ENCODE measurements at regions not wholly inside any gene's neighbourhood (a gene's known extent, or its start where the extent isn't known, plus 50 kb on each side); places are given as distances from the start of the nearest gene placed in this dataset.

DNA sequence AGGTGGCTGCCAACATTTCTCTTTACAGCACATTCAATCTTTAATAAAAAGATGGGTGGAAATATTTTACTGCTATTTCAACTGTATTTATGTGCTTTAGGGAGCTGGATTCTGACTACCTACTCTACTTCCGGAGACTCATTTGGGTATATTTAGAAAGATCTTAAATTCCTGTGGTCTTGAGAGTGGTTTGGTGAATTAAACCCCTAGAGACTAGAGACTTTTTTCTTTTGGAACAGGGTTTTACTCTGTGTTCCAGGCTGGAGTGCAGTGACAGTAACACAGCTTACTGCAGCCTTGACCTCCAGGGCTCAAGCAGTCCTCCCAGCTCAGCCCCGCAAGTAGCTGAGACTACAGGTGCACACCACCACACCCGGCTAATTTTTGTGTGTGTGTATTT lies 79.0 kb upstream of the HABP2 start:
- TF ChIP-seq, protein P1, sequence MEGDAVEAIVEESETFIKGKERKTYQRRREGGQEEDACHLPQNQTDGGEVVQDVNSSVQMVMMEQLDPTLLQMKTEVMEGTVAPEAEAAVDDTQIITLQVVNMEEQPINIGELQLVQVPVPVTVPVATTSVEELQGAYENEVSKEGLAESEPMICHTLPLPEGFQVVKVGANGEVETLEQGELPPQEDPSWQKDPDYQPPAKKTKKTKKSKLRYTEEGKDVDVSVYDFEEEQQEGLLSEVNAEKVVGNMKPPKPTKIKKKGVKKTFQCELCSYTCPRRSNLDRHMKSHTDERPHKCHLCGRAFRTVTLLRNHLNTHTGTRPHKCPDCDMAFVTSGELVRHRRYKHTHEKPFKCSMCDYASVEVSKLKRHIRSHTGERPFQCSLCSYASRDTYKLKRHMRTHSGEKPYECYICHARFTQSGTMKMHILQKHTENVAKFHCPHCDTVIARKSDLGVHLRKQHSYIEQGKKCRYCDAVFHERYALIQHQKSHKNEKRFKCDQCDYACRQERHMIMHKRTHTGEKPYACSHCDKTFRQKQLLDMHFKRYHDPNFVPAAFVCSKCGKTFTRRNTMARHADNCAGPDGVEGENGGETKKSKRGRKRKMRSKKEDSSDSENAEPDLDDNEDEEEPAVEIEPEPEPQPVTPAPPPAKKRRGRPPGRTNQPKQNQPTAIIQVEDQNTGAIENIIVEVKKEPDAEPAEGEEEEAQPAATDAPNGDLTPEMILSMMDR (IDR thresholded peaks at IDR 0.05): no peak
- no peak for TF ChIP-seq POLR2A (IDR thresholded peaks at IDR 0.05)
